OCI-LY3 (cell line): ENCODE measurements at regions not wholly inside any gene's neighbourhood (a gene's known extent, or its start where the extent isn't known, plus 50 kb on each side); places are given as distances from the start of the nearest gene placed in this dataset.

ENCODE experiments used
- H2AFZ ChIP-seq: fragments of 200-600, 300-600 bp; shearing (Covaris generic); 2 replicates; pipeline ENCODE4 v1.6.0; 2014; ENCODE audit warnings: antibody characterized with exemption, low read depth, low read length
- H3K27ac ChIP-seq: fragments of 200-600, 300-600 bp; sonication (generic); 2 replicates; pipeline ENCODE4 v1.5.1; 2014; ENCODE audit warnings: mild to moderate bottlenecking, low read length, moderate library complexity, mixed read lengths
- H3K27me3 ChIP-seq: fragments of 200-600, 300-600 bp; sonication (generic); 2 replicates; pipeline ENCODE4 v1.6.1; 2014; ENCODE audit warnings: low read depth, low read length, mixed read lengths
- H3K36me3 ChIP-seq: fragments of 200-600, 300-600 bp; sonication (generic); replicated peaks from 2 replicates; pipeline ENCODE3; 2014; ENCODE audit warnings: low read depth, low read length, mixed read lengths
- H3K4me1 ChIP-seq: fragments of 300-600, 200-600 bp; sonication (generic); 2 replicates; pipeline ENCODE4 v1.6.1; 2014; ENCODE audit warnings: low read length, mixed read lengths
- H3K4me2 ChIP-seq: fragments of 200-600, 300-600 bp; sonication (generic); 2 replicates; pipeline ENCODE4 v1.6.1; 2014; ENCODE audit warnings: low read length, mixed read lengths
- H3K4me3 ChIP-seq: fragments of 300-600, 200-600 bp; sonication (generic); 2 replicates; pipeline ENCODE4 v1.5.1; 2014; ENCODE audit warnings: antibody characterized with exemption, mild to moderate bottlenecking, low read length, moderate library complexity
- H3K79me2 ChIP-seq: fragments of 300-600, 200-600 bp; shearing (Covaris generic); 2 replicates; pipeline ENCODE4 v1.6.1; 2014; ENCODE audit warnings: mild to moderate bottlenecking, low read length, mixed read lengths
- H3K9ac ChIP-seq: fragments of 300-600, 200-600 bp; shearing (Covaris generic); 2 replicates; pipeline ENCODE4 v1.6.0; 2014; ENCODE audit warnings: mild to moderate bottlenecking, low read length, moderate library complexity
- H3K9me3 ChIP-seq: fragments of 200-600, 300-600 bp; shearing (Covaris generic); 2 replicates; pipeline ENCODE4 v1.6.1; 2014; ENCODE audit warnings: low read length, mixed read lengths; ENCODE audit not compliant: insufficient read depth
- H4K20me1 ChIP-seq: fragments of 200-600, 300-600 bp; sonication (generic); 2 replicates; pipeline ENCODE4 v1.6.1; 2016; ENCODE audit warnings: low read length, mixed read lengths; ENCODE audit not compliant: insufficient read depth
- EZH2phosphoT487 ChIP-seq: fragments of 200-600 bp; shearing (Covaris generic); IDR thresholded peaks from 2 replicates; pipeline ENCODE4 v1.6.1; 2018; ENCODE audit warnings: antibody characterized with exemption, mixed run types, low read depth
- TF ChIP-seq, protein P1 (sequence below): fragments of 200-600, 300-600 bp; sonication (generic); IDR thresholded peaks from 2 replicates; pipeline ENCODE4 v1.5.1; 2014; ENCODE audit warnings: antibody characterized with exemption, low read length, low read depth

DNA sequence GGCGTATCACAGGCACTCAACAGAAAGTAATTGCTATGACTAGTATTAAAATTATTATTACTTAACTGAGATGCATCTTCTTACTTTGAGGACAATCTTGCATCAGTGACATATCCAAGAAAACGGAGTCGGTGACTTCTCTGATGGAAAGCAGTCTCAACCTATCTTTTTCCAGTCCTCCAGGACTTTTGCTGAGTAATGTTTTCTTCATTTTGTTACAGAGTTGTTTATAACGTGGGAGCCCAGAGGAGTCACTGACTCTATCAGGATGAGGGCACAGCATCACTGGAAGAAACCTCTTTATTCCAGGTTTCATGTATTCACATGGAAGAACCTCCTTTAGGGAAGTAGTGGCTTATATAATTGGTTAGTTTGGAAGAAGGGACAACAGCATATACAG is 51.5 kb upstream of the MELK start:
- Histone ChIP-seq H2AFZ (no peak overlapping the region), H3K36me3 (no peaks in the 10 kb centered on the region), H3K9me3 (no peaks in the 10 kb centered on the region), H3K27me3 (peaks cover 3% of the 10 kb centered on the region; the same call in 1 of the 2 replicates), H4K20me1 (no peaks in the 10 kb centered on the region), H3K27ac (no peak overlapping the region), H3K4me2 (no peak overlapping the region), H3K4me1 (no peaks in the 10 kb centered on the region), H3K79me2 (no peaks in the 10 kb centered on the region), H3K4me3 (no peak overlapping the region), H3K9ac (no peak overlapping the region)
- TF ChIP-seq, protein P1, sequence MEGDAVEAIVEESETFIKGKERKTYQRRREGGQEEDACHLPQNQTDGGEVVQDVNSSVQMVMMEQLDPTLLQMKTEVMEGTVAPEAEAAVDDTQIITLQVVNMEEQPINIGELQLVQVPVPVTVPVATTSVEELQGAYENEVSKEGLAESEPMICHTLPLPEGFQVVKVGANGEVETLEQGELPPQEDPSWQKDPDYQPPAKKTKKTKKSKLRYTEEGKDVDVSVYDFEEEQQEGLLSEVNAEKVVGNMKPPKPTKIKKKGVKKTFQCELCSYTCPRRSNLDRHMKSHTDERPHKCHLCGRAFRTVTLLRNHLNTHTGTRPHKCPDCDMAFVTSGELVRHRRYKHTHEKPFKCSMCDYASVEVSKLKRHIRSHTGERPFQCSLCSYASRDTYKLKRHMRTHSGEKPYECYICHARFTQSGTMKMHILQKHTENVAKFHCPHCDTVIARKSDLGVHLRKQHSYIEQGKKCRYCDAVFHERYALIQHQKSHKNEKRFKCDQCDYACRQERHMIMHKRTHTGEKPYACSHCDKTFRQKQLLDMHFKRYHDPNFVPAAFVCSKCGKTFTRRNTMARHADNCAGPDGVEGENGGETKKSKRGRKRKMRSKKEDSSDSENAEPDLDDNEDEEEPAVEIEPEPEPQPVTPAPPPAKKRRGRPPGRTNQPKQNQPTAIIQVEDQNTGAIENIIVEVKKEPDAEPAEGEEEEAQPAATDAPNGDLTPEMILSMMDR, result no peak
- TF ChIP-seq EZH2phosphoT487, result no peak

DNA sequence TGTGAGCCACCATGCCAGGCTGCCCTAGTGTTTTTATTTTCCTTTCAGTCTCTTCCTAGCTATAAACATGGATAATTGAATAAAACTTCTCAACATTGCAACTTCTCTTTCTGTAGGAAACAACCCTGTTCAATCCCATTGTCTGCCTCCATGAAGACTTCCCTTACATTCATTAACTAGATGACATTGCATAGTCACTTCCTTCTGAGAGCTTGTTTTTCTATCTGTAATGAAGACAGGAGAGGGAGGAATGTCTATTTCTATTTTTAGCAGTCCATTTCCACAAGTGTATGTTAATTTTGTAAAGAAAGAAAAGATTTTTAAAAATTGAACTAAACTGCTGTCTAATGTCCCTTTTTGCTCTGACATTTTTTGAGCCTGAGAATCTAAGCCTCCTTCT is 55.6 kb upstream of the MELK start:
- H3K4me1 ChIP-seq, result no peaks in the 10 kb centered on the region
- H3K9ac ChIP-seq, result no peak overlapping the region
- no peaks in the 10 kb centered on the region for H3K9me3 ChIP-seq
- no peak overlapping the region for H3K4me3 ChIP-seq
- H2AFZ ChIP-seq, result no peak overlapping the region
- H3K4me2 ChIP-seq, result no peak overlapping the region
- peaks cover 3% of the 10 kb centered on the region; the same call in 1 of the 2 replicates for H3K27me3 ChIP-seq
- H3K36me3 ChIP-seq, result no peaks in the 10 kb centered on the region
- H3K27ac ChIP-seq, result no peak overlapping the region
- no peak for TF ChIP-seq EZH2phosphoT487
- TF ChIP-seq, protein P1, result no peak
- no peaks in the 10 kb centered on the region for H3K79me2 ChIP-seq
- H4K20me1 ChIP-seq, result no peaks in the 10 kb centered on the region

DNA sequence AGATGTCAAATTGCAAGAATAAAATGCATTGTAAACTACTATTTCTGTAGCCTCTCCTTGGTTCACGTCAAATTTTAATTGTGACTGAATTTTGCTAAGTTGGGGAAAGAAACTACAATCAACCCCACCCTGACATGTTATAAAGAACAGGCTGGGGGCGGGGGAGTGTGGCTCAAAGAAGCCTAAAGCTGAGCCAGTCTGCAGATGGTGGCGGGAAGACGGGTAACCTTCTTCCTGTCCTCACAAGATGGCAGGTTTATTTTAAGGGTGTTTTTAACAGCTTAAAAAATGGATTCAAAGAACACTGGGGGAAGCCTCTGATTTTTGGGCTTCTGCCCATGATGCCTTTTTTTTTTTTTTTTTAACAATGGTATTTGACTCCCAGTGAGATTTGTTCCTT is 68.5 kb upstream of the MELK start:
- Histone ChIP-seq H4K20me1 (no peaks in the 10 kb centered on the region), H3K27me3 (peaks cover 10% of the 10 kb centered on the region; the same call in 1 of the 2 replicates), H3K9ac (no peak overlapping the region), H3K79me2 (no peaks in the 10 kb centered on the region), H3K27ac (no peak overlapping the region), H2AFZ (peak overlapping the region; percentile 9; the same call in 1 of the 2 replicates), H3K4me1 (no peaks in the 10 kb centered on the region), H3K9me3 (no peaks in the 10 kb centered on the region), H3K4me2 (no peak overlapping the region), H3K36me3 (no peaks in the 10 kb centered on the region), H3K4me3 (no peak overlapping the region)
- TF ChIP-seq EZH2phosphoT487, result no peak
- TF ChIP-seq, protein P1, result no peak

DNA sequence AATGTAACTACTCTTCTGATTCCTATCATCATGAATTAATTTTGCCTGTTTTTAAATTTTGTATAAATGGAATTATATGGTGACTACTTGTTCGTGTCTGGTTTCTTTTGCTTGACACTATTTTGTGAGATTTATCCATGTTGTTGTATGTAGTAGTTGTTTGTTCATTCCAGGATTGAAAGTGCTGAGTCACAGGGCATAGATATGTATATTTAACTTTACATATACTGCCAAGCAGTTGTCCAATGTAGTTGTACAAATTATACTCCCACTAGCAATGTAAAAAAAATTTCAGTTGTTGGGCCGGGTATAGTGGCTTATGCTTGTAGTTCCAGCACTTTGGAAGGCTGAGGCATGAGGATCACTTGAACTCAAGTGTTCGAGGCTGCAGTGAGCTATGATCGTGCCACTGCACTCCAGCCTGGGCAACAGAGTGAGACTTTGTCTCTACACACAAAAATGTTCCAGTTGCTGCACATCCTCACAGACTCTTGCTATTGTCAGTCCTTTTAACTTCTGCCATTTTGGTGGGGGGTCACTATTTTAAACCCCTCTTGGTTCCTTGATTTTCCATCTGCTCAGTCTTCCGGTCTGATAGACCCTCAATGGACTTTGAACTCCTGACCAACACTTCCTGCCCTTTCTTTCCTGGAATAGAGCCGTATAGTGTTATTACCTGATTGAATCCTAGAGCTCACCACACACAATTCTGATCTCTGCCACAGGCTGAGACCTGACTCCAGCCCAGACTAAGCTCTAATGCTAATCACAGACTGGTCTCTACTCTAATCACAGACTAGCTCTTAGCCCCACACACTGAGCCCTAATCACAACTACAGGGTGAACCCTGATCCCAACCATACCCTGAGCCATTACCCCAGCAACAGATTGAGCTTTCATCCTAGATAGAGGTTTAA is 69.3 kb upstream of the MELK start:
- H3K79me2 ChIP-seq, result no peaks in the 10 kb centered on the region
- H3K9me3 ChIP-seq, result no peaks in the 10 kb centered on the region
- H2AFZ ChIP-seq, result peak overlapping the region; percentile 9; the same call in 1 of the 2 replicates
- no peak overlapping the region for H3K9ac ChIP-seq
- H3K36me3 ChIP-seq, result no peaks in the 10 kb centered on the region
- TF ChIP-seq, protein P1, result no peak
- no peak for TF ChIP-seq EZH2phosphoT487
- peaks cover 7% of the 10 kb centered on the region; the same call in 1 of the 2 replicates for H3K27me3 ChIP-seq
- no peaks in the 10 kb centered on the region for H4K20me1 ChIP-seq
- H3K4me1 ChIP-seq, result no peaks in the 10 kb centered on the region
- H3K4me2 ChIP-seq, result no peak overlapping the region
- no peak overlapping the region for H3K4me3 ChIP-seq
- no peak overlapping the region for H3K27ac ChIP-seq
